ENCODE measurements at regions not wholly inside any gene's neighbourhood (a gene's known extent, or its start where the extent isn't known, plus 50 kb on each side); places are given as distances from the start of the nearest gene placed in this dataset.

DNA sequence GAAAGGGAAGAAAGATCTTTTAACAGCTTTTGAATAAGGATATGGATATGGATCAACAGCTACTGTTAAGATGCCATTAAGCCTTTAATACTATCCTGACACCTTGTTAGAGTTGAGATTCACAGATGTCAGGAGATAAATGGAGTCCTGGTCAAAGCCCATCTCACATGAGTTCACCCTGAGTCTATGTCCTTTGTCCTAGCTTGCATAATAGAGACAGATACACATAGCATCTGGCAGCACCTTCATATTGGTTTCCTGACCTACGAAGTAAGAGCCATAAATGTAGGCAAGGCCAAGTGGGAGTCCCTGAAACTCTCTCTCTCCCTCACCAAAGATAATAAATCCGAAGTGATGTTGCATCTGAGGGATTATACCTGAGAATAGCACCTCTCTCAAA lies 79.1 kb upstream of the F13A1 start:
- no peaks in the 10 kb centered on the region for H3K27me3 Mint-ChIP-seq (ENCODE audit: low read depth in 3 of 3)
- H2AFZ ChIP-seq (ENCODE audit: insufficient read depth, low read depth, low read length, poor library complexity, severe bottlenecking), result no peak overlapping the region
- H3K27ac ChIP-seq (ENCODE audit: low read depth in 1 of 2, low read length in 2 of 2), result no peak overlapping the region
- peaks cover 54% of the 10 kb centered on the region for H3K4me1 Mint-ChIP-seq
- peaks cover 0 to 2% (median 0%) of the 10 kb centered on the region in 7 donors for H3K9me3 Mint-ChIP-seq
- intact Hi-C loops (cut with micrococcal nuclease), result no loop called here
- no peak overlapping the region for H3K9ac ChIP-seq (ENCODE audit: insufficient read depth, low read length, poor library complexity, severe bottlenecking)
- H3K9me3 ChIP-seq (replicated peaks in 1 of 2; ENCODE audit: control insufficient read depth in 1 of 2, insufficient read depth in 1 of 2, low read length in 2 of 2), result no peaks in the 10 kb centered on the region
- no peaks in the 10 kb centered on the region for H4K20me1 ChIP-seq (ENCODE audit: insufficient read depth, low read length)
- no peak overlapping the region for H3K4me3 Mint-ChIP-seq
- no peak overlapping the region for H3K4me3 ChIP-seq (replicated peaks in 1 of 3; ENCODE audit: low read depth in 2 of 3, low read length in 3 of 3)
- H3K36me3 Mint-ChIP-seq, result peaks cover 0 to 2% of the 10 kb centered on the region in 2 donors
- no peaks in the 10 kb centered on the region for H3K27me3 ChIP-seq (ENCODE audit: control insufficient read depth in 2 of 2, insufficient read depth in 2 of 2, low read length in 2 of 2)
- TF ChIP-seq, protein P1, sequence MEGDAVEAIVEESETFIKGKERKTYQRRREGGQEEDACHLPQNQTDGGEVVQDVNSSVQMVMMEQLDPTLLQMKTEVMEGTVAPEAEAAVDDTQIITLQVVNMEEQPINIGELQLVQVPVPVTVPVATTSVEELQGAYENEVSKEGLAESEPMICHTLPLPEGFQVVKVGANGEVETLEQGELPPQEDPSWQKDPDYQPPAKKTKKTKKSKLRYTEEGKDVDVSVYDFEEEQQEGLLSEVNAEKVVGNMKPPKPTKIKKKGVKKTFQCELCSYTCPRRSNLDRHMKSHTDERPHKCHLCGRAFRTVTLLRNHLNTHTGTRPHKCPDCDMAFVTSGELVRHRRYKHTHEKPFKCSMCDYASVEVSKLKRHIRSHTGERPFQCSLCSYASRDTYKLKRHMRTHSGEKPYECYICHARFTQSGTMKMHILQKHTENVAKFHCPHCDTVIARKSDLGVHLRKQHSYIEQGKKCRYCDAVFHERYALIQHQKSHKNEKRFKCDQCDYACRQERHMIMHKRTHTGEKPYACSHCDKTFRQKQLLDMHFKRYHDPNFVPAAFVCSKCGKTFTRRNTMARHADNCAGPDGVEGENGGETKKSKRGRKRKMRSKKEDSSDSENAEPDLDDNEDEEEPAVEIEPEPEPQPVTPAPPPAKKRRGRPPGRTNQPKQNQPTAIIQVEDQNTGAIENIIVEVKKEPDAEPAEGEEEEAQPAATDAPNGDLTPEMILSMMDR (IDR thresholded peaks at IDR 0.05), result no peak
- no peak overlapping the region for H3K4me2 ChIP-seq (replicated peaks; ENCODE audit: extremely low read depth, low read length, poor library complexity, severe bottlenecking)
- no peaks in the 10 kb centered on the region for H3K36me3 ChIP-seq (replicated peaks in 1 of 2; ENCODE audit: control insufficient read depth in 1 of 2, insufficient read depth in 2 of 2, low read length in 2 of 2)
- WGBS (ENCODE audit: insufficient coverage), result 80% methylated on average over 1 of the region's 2 CpGs
- no peak for DNase-seq
- H3K4me1 ChIP-seq (ENCODE audit: control insufficient read depth in 1 of 2, insufficient read depth in 2 of 2, low read length in 2 of 2), result peaks cover 51 to 58% of the 10 kb centered on the region in 2 donors
- no peak overlapping the region for H3K27ac Mint-ChIP-seq
- H3K79me2 ChIP-seq (ENCODE audit: insufficient read depth, low read length), result no peaks in the 10 kb centered on the region

DNA sequence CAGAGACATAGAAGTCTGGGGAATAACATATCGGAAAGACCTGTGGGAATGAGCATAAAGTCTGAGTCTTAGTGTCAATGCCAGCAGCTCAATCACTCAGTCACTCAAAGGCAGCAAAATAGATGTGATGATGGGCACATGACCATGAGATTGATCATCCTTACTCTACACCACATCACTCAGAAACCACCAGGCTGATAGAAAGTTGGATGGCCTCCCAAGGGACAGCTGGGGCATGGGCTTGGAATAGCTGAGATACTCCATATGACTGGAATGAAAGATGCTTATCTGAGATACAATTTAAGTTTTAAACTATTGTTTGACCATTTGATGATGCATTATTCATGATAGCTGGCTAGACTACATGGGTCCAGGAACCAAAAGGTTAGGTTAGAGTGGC lies 80.9 kb upstream of the F13A1 start:
- H3K27me3 ChIP-seq (ENCODE audit: control insufficient read depth in 2 of 2, insufficient read depth in 2 of 2, low read length in 2 of 2), result no peaks in the 10 kb centered on the region
- no peaks in the 10 kb centered on the region for H3K36me3 ChIP-seq (replicated peaks in 1 of 2; ENCODE audit: control insufficient read depth in 1 of 2, insufficient read depth in 2 of 2, low read length in 2 of 2)
- TF ChIP-seq, protein P1 (IDR thresholded peaks at IDR 0.05), result no peak
- no CpG with 5 or more reads among the region's 1 CpG for WGBS (ENCODE audit: insufficient coverage)
- peaks cover 46 to 57% of the 10 kb centered on the region in 2 donors for H3K4me1 ChIP-seq (ENCODE audit: control insufficient read depth in 1 of 2, insufficient read depth in 2 of 2, low read length in 2 of 2)
- no peak overlapping the region for H2AFZ ChIP-seq (ENCODE audit: insufficient read depth, low read depth, low read length, poor library complexity, severe bottlenecking)
- peak overlapping the region in 1 of 2 donors; percentile 3 for H3K27ac ChIP-seq (ENCODE audit: low read depth in 1 of 2, low read length in 2 of 2)
- Mint-ChIP-seq H3K27me3 (ENCODE audit: low read depth in 3 of 3) (no peaks in the 10 kb centered on the region), H3K4me1 (peaks cover 47% of the 10 kb centered on the region), H3K4me3 (no peak overlapping the region), H3K27ac (no peak overlapping the region), H3K36me3 (peaks cover 0 to 2% of the 10 kb centered on the region in 2 donors), H3K9me3 (peaks cover 0 to 2% (median 0%) of the 10 kb centered on the region in 7 donors)
- H3K4me2 ChIP-seq (replicated peaks; ENCODE audit: extremely low read depth, low read length, poor library complexity, severe bottlenecking), result no peak overlapping the region
- H3K79me2 ChIP-seq (ENCODE audit: insufficient read depth, low read length), result no peaks in the 10 kb centered on the region
- H3K9ac ChIP-seq (ENCODE audit: insufficient read depth, low read length, poor library complexity, severe bottlenecking), result no peak overlapping the region
- no peaks in the 10 kb centered on the region for H3K9me3 ChIP-seq (replicated peaks in 1 of 2; ENCODE audit: control insufficient read depth in 1 of 2, insufficient read depth in 1 of 2, low read length in 2 of 2)
- no peaks in the 10 kb centered on the region for H4K20me1 ChIP-seq (ENCODE audit: insufficient read depth, low read length)
- no peak for DNase-seq
- intact Hi-C loops (cut with micrococcal nuclease), result no loop called here
- no peak overlapping the region for H3K4me3 ChIP-seq (replicated peaks in 1 of 3; ENCODE audit: low read depth in 2 of 3, low read length in 3 of 3)

Measured in CD14-positive monocyte (primary cell).